ENCODE measurements at regions not wholly inside any gene's neighbourhood (a gene's known extent, or its start where the extent isn't known, plus 50 kb on each side); places are given as distances from the start of the nearest gene placed in this dataset.

- Histone ChIP-seq H3K9me3 (no peaks in the 10 kb centered on the region), H3K4me1 (no peaks in the 10 kb centered on the region), H3K27ac (no peak overlapping the region), H3K36me3 (no peaks in the 10 kb centered on the region), H3K4me3 (replicated peaks in 1 of 3) (no peak overlapping the region), H3K27me3 (no peaks in the 10 kb centered on the region)
- intact Hi-C loops (cut with DNase I) = no loop called here
- TF ChIP-seq POLR2A (IDR thresholded peaks at IDR 0.05) = no peak
- TF ChIP-seq, protein P1, sequence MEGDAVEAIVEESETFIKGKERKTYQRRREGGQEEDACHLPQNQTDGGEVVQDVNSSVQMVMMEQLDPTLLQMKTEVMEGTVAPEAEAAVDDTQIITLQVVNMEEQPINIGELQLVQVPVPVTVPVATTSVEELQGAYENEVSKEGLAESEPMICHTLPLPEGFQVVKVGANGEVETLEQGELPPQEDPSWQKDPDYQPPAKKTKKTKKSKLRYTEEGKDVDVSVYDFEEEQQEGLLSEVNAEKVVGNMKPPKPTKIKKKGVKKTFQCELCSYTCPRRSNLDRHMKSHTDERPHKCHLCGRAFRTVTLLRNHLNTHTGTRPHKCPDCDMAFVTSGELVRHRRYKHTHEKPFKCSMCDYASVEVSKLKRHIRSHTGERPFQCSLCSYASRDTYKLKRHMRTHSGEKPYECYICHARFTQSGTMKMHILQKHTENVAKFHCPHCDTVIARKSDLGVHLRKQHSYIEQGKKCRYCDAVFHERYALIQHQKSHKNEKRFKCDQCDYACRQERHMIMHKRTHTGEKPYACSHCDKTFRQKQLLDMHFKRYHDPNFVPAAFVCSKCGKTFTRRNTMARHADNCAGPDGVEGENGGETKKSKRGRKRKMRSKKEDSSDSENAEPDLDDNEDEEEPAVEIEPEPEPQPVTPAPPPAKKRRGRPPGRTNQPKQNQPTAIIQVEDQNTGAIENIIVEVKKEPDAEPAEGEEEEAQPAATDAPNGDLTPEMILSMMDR (IDR thresholded peaks at IDR 0.05) = no peak
- DNase-seq = no peak
- WGBS, 2 donors = 84 to 91% methylated on average over 6 of the region's 6 CpGs
These were observed 325.8 kb downstream of the MATN1 start for GRCh38 chr1:30397576-30397975.

- H3K9me3 ChIP-seq = no peaks in the 10 kb centered on the region
- H3K36me3 ChIP-seq = no peaks in the 10 kb centered on the region
- no peaks in the 10 kb centered on the region for H3K27me3 ChIP-seq
- 92 to 93% methylated on average over 2 of the region's 2 CpGs for WGBS, 2 donors
- no peak overlapping the region for H3K4me3 ChIP-seq (replicated peaks in 1 of 3)
- no peak overlapping the region for H3K27ac ChIP-seq
- DNase-seq = no peak
- TF ChIP-seq, protein P1 (IDR thresholded peaks at IDR 0.05) = no peak
- TF ChIP-seq POLR2A (IDR thresholded peaks at IDR 0.05) = no peak
- no peaks in the 10 kb centered on the region for H3K4me1 ChIP-seq
- intact Hi-C loops (cut with DNase I) = no loop called here
These were observed 327.8 kb downstream of the MATN1 start for GRCh38 chr1:30395631-30396030.

DNA sequence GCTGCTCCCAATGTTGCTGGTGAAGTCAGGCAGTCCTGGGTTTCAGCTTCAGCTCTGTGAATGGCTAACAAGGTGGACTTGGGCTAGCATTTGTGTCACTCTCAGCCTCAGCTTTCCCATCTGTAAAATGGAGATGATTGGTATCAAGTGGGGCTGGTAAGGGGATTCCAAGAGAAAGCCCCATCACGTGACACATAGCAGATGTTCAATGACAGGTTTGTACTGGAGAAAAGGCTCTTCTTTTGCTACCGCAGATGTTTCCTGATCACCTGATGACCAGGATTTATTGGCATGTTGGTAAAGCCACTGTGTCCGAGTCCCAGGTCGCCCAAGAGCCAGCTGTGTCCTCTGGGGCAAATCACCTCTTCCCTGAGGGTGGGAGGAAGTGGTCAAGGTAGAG is 335.0 kb downstream of the MATN1 start:
- no peak for DNase-seq
- TF ChIP-seq, protein P1 (IDR thresholded peaks at IDR 0.05) = no peak
- no peak for TF ChIP-seq POLR2A (IDR thresholded peaks at IDR 0.05)
- H3K27me3 ChIP-seq = no peaks in the 10 kb centered on the region
- H3K9me3 ChIP-seq = no peaks in the 10 kb centered on the region
- 70 to 85% methylated on average over 4 of the region's 4 CpGs for WGBS, 2 donors
- no peak overlapping the region for H3K4me3 ChIP-seq (replicated peaks in 1 of 3)
- H3K36me3 ChIP-seq = no peaks in the 10 kb centered on the region
- intact Hi-C loops (cut with DNase I) = no loop called here
- H3K4me1 ChIP-seq = no peaks in the 10 kb centered on the region
- no peak overlapping the region for H3K27ac ChIP-seq

DNA sequence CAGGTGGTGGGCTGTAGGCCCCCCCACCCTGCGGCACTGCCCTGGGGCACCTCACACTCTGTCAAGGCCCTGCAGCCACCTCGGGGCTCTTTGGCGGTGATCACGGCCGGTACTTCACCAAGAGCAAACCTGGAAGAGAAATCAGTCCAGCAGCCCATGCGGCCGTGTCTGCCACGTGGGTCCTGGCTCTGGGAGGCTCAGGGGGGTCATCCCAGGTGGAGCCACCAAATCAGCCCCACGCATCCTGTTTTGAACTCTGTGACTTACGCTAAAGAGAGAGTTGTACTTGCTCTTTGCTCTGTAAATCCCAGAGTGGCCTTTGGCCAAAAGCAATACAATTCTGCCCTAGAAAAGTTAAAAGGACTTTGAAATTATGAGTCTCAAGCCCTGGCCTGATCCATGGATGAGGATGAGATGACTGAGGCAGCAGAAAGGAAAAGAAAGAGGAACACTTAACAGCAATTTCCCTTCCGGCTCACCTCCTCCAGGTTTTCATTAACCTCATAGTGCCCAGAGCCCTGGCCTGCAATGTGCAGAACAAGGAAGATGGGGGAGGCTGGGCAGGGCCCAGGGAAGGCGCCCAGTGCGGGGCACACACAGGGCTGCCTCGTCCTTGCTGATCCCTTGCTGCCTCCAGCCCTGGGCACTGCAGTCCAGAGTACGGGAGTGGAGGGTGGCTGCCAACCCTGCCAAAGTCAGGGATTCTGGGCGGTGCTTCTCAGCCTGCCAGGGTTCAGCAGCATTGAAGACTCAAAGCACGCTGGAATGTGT is 337.0 kb downstream of the MATN1 start:
- no peaks in the 10 kb centered on the region for H3K4me1 ChIP-seq
- no peak for DNase-seq
- no peak overlapping the region for H3K4me3 ChIP-seq (replicated peaks in 1 of 3)
- no peaks in the 10 kb centered on the region for H3K9me3 ChIP-seq
- intact Hi-C loops (cut with DNase I) = no loop called here
- WGBS, 2 donors = 44 to 62% methylated on average over 8 to 11 of the region's 17 CpGs
- TF ChIP-seq, protein P1 (IDR thresholded peaks at IDR 0.05) = no peak
- TF ChIP-seq POLR2A (IDR thresholded peaks at IDR 0.05) = no peak
- no peaks in the 10 kb centered on the region for H3K27me3 ChIP-seq
- H3K27ac ChIP-seq = no peak overlapping the region
- H3K36me3 ChIP-seq = no peaks in the 10 kb centered on the region

GRCh38 chr1:30385246-30385995 is 338.0 kb downstream of the MATN1 start:
- Histone ChIP-seq H3K4me3 (replicated peaks in 1 of 3) (no peak overlapping the region), H3K27me3 (no peaks in the 10 kb centered on the region), H3K4me1 (no peaks in the 10 kb centered on the region), H3K27ac (no peak overlapping the region), H3K9me3 (no peaks in the 10 kb centered on the region), H3K36me3 (no peaks in the 10 kb centered on the region)
- TF ChIP-seq, protein P1 (IDR thresholded peaks at IDR 0.05) = no peak
- no peak for TF ChIP-seq POLR2A (IDR thresholded peaks at IDR 0.05)
- intact Hi-C loops (cut with DNase I) = no loop called here
- WGBS, 2 donors = 79 to 83% methylated on average over 10 to 15 of the region's 17 CpGs
- no peak for DNase-seq

All from thyroid gland (tissue), 4 donors.